Retina (tissue), 1 donor: ENCODE measurements at regions not wholly inside any gene's neighbourhood (a gene's known extent, or its start where the extent isn't known, plus 50 kb on each side); places are given as distances from the start of the nearest gene placed in this dataset.

ENCODE experiments used
- DNase-seq: peaks from one replicate; pipeline ENCODE4 v3.0.0-alpha.2; 2016

GRCh38 chr6:53412751-53413150 is 64.0 kb upstream of the ELOVL5 start:
- no peak for DNase-seq

- DNase-seq, result no peak
These were observed 63.4 kb upstream of the ELOVL5 start for GRCh38 chr6:53412021-53412715.

DNA sequence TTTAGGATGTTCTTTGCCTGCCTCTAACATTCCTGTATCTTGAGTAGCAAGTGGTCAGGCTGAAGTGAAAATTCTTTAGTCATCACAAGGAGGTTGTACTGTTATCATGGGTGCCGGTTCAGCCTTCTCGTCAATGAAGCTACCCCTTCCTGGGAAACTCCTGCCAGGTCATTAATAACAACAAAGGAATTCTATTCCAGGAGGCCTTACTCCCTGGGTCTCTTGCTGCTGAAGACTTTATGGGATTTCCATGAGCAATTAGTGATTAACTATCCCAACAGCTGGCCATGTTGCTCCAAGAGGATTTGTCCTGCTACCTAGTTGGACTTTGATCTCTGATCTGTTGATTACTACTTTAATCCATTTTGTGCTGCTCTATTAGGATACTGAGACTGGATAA is 62.7 kb upstream of the ELOVL5 start:
- DNase-seq, result no peak

DNA sequence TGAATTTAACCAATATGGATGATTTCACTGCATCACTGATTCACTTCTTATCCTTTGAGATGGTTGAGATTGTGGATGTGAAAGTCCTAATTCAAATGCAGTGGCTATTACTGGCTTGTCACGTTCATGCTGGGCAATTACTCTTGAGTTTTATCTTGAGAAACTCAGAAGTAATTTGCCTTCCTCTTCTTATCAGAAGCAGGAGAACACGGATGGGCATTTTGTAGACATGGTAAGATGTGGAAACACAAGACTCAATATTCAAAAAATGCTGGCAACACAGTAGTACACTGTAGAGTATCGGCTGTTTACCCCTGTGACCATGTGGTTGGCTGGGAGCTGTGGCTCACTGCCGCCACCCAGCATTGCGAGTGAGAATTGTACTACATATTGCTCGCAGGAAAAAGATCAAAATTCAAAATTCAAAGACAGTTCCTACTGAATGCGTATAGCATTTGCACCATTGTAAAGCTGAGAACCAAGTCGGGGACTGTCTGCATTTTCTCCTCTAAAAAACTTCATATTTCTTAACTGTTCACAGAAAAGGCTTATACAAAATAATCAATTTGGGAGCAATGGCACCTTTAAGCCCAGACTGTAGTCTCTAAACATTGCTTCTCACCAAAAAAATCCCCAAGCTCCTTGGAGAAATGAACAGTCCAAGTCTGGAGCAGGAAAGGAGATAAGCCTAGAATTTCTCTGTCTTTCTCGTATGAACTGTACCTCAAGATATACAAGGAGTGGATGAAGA is 61.9 kb upstream of the ELOVL5 start:
- no peak for DNase-seq

GRCh38 chr6:53408826-53409225 is 60.1 kb upstream of the ELOVL5 start:
- no peak for DNase-seq

GRCh38 chr6:53399027-53399344 is 50.2 kb upstream of the ELOVL5 start:
- DNase-seq, result no peak

- no peak for DNase-seq
These were observed 49.7 kb upstream of the ELOVL5 start for GRCh38 chr6:53398247-53399026.
